A204.1 (cell line): ENCODE measurements at regions not wholly inside any gene's neighbourhood (a gene's known extent, or its start where the extent isn't known, plus 50 kb on each side); places are given as distances from the start of the nearest gene placed in this dataset.
A peak's percentile ranks its signal among the peaks of the same experiment; 100 is the strongest.

Experiments
- FAIRE-seq: peaks from 2 replicates; lab custom pipeline; 2012; peaks lifted over from hg19 to GRCh38; lab: Jason Lieb, UNC

- no peak for FAIRE-seq
Measured at GRCh38 chr6:93779086-93779841, 359.9 kb upstream of the EPHA7 start.

- FAIRE-seq = no peak
Measured at GRCh38 chr6:93759190-93759589, 339.8 kb upstream of the EPHA7 start.

GRCh38 chr6:93751969-93752368 lies 332.6 kb upstream of the EPHA7 start:
- FAIRE-seq = no peak

- FAIRE-seq = peak; percentile 39
Measured at GRCh38 chr6:93749930-93750329, 330.6 kb upstream of the EPHA7 start.

GRCh38 chr6:93749191-93749590 lies 329.8 kb upstream of the EPHA7 start:
- FAIRE-seq = no peak

GRCh38 chr6:93746892-93747291 lies 327.5 kb upstream of the EPHA7 start:
- FAIRE-seq = no peak

- FAIRE-seq = no peak
Measured at GRCh38 chr6:93745306-93745705, 325.9 kb upstream of the EPHA7 start.

- no peak for FAIRE-seq
Measured at GRCh38 chr6:93735099-93735498, 315.7 kb upstream of the EPHA7 start.

GRCh38 chr6:93731306-93731705 lies 311.9 kb upstream of the EPHA7 start:
- FAIRE-seq = no peak

- no peak for FAIRE-seq
Measured at GRCh38 chr6:93728150-93728549, 308.8 kb upstream of the EPHA7 start.

GRCh38 chr6:93727447-93727846 lies 308.1 kb upstream of the EPHA7 start:
- no peak for FAIRE-seq

GRCh38 chr6:93721386-93722048 lies 302.2 kb upstream of the EPHA7 start:
- peak; percentile 95 for FAIRE-seq

GRCh38 chr6:93713974-93714373 lies 294.6 kb upstream of the EPHA7 start:
- FAIRE-seq = no peak

- no peak for FAIRE-seq
Measured at GRCh38 chr6:93703431-93703830, 284.1 kb upstream of the EPHA7 start.

GRCh38 chr6:93701526-93701925 lies 282.2 kb upstream of the EPHA7 start:
- no peak for FAIRE-seq

GRCh38 chr6:93685494-93685893 lies 266.1 kb upstream of the EPHA7 start:
- no peak for FAIRE-seq

GRCh38 chr6:93684339-93684738 lies 265.0 kb upstream of the EPHA7 start:
- no peak for FAIRE-seq

GRCh38 chr6:93679836-93680235 lies 260.5 kb upstream of the EPHA7 start:
- no peak for FAIRE-seq

GRCh38 chr6:93678841-93679454 lies 259.6 kb upstream of the EPHA7 start:
- peak; percentile 95 for FAIRE-seq

GRCh38 chr6:93677264-93677965 lies 258.1 kb upstream of the EPHA7 start:
- no peak for FAIRE-seq

GRCh38 chr6:93676581-93676980 lies 257.2 kb upstream of the EPHA7 start:
- no peak for FAIRE-seq

GRCh38 chr6:93675856-93676417 lies 256.6 kb upstream of the EPHA7 start:
- no peak for FAIRE-seq

- no peak for FAIRE-seq
Measured at GRCh38 chr6:93663111-93663510, 243.8 kb upstream of the EPHA7 start.
